Immature natural killer cell (primary cell): ENCODE measurements at regions not wholly inside any gene's neighbourhood (a gene's known extent, or its start where the extent isn't known, plus 50 kb on each side); places are given as distances from the start of the nearest gene placed in this dataset.

Source experiments
- DNase-seq, 3 donors: peaks; one replicate each; pipeline ENCODE4 v3.0.0; 2022; ENCODE audit warnings: mixed read lengths in 1 of 3
- H3K27ac Mint-ChIP-seq, 6 donors: one replicate each; pipeline ENCODE4 v1.8.0; 2020; ENCODE audit warnings: mixed read lengths in 6 of 6, mild to moderate bottlenecking in 5 of 6, inconsistent platforms in 4 of 6, moderate library complexity in 3 of 6
- H3K27me3 Mint-ChIP-seq, 3 donors: one replicate each; pipeline ENCODE4 v1.8.0; 2020 to 2021; ENCODE audit warnings: low read depth in 3 of 3, mild to moderate bottlenecking in 3 of 3, mixed read lengths in 3 of 3, moderate library complexity in 3 of 3, inconsistent platforms in 1 of 3
- H3K36me3 Mint-ChIP-seq, 3 donors: one replicate each; pipeline ENCODE4 v1.8.0; 2020; ENCODE audit warnings: mixed read lengths in 3 of 3, inconsistent platforms in 2 of 3, mild to moderate bottlenecking in 2 of 3
- H3K4me1 Mint-ChIP-seq, 2 donors: one replicate each; pipeline ENCODE4 v1.8.0; 2020; ENCODE audit warnings: inconsistent platforms in 2 of 2, mild to moderate bottlenecking in 2 of 2, mixed read lengths in 2 of 2, moderate library complexity in 1 of 2
- H3K4me3 Mint-ChIP-seq, 5 donors: one replicate each; pipeline ENCODE4 v1.8.0; 2020; ENCODE audit warnings: mild to moderate bottlenecking in 5 of 5, mixed read lengths in 5 of 5, inconsistent platforms in 3 of 5, moderate library complexity in 3 of 5
- H3K9me3 Mint-ChIP-seq, 6 donors: one replicate each; pipeline ENCODE4 v1.8.0; 2020; ENCODE audit warnings: mild to moderate bottlenecking in 6 of 6, mixed read lengths in 6 of 6, inconsistent platforms in 4 of 6, moderate library complexity in 3 of 6

DNA sequence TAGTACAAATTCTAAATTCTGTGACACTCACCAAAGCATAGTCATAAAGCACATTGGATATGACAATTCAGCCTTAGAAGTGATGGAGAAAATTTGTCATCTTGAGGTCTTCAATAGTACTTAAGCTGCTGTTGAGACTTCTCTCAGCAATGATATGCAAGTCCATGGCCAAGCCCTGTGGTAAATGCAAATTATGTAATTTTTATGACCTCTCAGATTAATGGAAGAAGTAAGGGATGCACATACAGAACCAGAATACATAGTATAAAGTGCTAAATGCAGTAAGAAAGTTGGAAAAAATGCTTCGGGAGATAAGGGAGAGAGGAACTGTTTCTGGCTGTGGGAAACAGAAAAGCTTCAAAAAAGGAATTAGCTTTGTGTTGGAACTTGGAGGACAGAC is 700.7 kb downstream of the RNF144B start:
- Mint-ChIP-seq H3K27me3 (no peaks in the 10 kb centered on the region), H3K36me3 (no peaks in the 10 kb centered on the region), H3K4me1 (no peaks in the 10 kb centered on the region), H3K9me3 (peaks cover 0 to 10% (median 5%) of the 10 kb centered on the region in 6 donors), H3K4me3 (no peak overlapping the region), H3K27ac (no peak overlapping the region)
- no peak for DNase-seq

DNA sequence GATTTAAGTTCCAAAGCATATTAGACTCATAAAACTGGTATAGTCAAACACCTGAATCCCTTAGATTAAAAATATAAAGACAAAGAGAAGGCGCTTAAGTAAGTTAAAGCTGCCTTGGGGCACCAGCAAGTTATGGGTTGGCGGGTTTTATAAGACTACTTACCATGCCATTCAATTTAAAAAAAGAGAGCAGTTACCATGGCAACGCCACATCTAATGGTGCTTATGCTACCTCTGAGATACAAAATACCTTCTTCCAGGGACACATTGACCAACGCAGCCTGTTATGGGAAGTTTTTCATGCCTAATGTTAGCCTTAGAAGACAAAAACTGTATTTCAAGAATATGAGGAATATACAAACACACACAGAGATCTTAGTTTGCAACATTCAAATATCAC is 713.6 kb downstream of the RNF144B start:
- no peak for DNase-seq
- H3K27me3 Mint-ChIP-seq = no peaks in the 10 kb centered on the region
- no peak overlapping the region for H3K27ac Mint-ChIP-seq
- peaks cover 8 to 39% (median 11%) of the 10 kb centered on the region in 6 donors for H3K9me3 Mint-ChIP-seq
- peaks cover 0 to 3% (median 0%) of the 10 kb centered on the region in 3 donors for H3K36me3 Mint-ChIP-seq
- no peak overlapping the region for H3K4me3 Mint-ChIP-seq
- no peaks in the 10 kb centered on the region for H3K4me1 Mint-ChIP-seq

GRCh38 chr6:19102936-19103335 is 715.8 kb downstream of the RNF144B start:
- Mint-ChIP-seq H3K4me3 (no peak overlapping the region), H3K36me3 (no peaks in the 10 kb centered on the region), H3K27me3 (no peaks in the 10 kb centered on the region), H3K9me3 (peaks cover 9 to 52% (median 18%) of the 10 kb centered on the region in 6 donors), H3K4me1 (no peaks in the 10 kb centered on the region), H3K27ac (no peak overlapping the region)
- DNase-seq = no peak

GRCh38 chr6:19107468-19107867 is 720.3 kb downstream of the RNF144B start:
- DNase-seq = no peak
- Mint-ChIP-seq H3K9me3 (peaks cover 14 to 58% (median 28%) of the 10 kb centered on the region in 6 donors), H3K27ac (no peak overlapping the region), H3K27me3 (peaks cover 0 to 1% (median 0%) of the 10 kb centered on the region in 3 donors), H3K4me3 (no peak overlapping the region), H3K36me3 (no peaks in the 10 kb centered on the region), H3K4me1 (no peaks in the 10 kb centered on the region)

GRCh38 chr6:19121521-19121920 is 715.6 kb upstream of the ID4 start:
- Mint-ChIP-seq H3K27ac (no peak overlapping the region), H3K9me3 (peaks cover 9 to 34% (median 14%) of the 10 kb centered on the region in 6 donors), H3K4me3 (no peak overlapping the region), H3K27me3 (peaks cover 0 to 1% (median 0%) of the 10 kb centered on the region in 3 donors), H3K36me3 (no peaks in the 10 kb centered on the region), H3K4me1 (no peaks in the 10 kb centered on the region)
- no peak for DNase-seq

GRCh38 chr6:19127081-19127480 is 710.1 kb upstream of the ID4 start:
- no peak for DNase-seq
- Mint-ChIP-seq H3K9me3 (peaks cover 5 to 41% (median 8%) of the 10 kb centered on the region in 6 donors), H3K4me3 (no peak overlapping the region), H3K4me1 (no peaks in the 10 kb centered on the region), H3K27me3 (no peaks in the 10 kb centered on the region), H3K36me3 (no peaks in the 10 kb centered on the region), H3K27ac (no peak overlapping the region)

- Mint-ChIP-seq H3K27ac (no peak overlapping the region), H3K27me3 (no peaks in the 10 kb centered on the region), H3K4me1 (no peaks in the 10 kb centered on the region), H3K4me3 (no peak overlapping the region), H3K36me3 (no peaks in the 10 kb centered on the region), H3K9me3 (peaks cover 4 to 33% (median 6%) of the 10 kb centered on the region in 6 donors)
- no peak for DNase-seq
Measured at GRCh38 chr6:19128701-19129100, 708.5 kb upstream of the ID4 start.

- H3K36me3 Mint-ChIP-seq = no peaks in the 10 kb centered on the region
- H3K27me3 Mint-ChIP-seq = no peaks in the 10 kb centered on the region
- no peak overlapping the region for H3K27ac Mint-ChIP-seq
- no peaks in the 10 kb centered on the region for H3K4me1 Mint-ChIP-seq
- H3K9me3 Mint-ChIP-seq = peaks cover 3 to 30% (median 4%) of the 10 kb centered on the region in 6 donors
- no peak overlapping the region for H3K4me3 Mint-ChIP-seq
- no peak for DNase-seq
Measured at GRCh38 chr6:19135706-19136105, 701.5 kb upstream of the ID4 start.

DNA sequence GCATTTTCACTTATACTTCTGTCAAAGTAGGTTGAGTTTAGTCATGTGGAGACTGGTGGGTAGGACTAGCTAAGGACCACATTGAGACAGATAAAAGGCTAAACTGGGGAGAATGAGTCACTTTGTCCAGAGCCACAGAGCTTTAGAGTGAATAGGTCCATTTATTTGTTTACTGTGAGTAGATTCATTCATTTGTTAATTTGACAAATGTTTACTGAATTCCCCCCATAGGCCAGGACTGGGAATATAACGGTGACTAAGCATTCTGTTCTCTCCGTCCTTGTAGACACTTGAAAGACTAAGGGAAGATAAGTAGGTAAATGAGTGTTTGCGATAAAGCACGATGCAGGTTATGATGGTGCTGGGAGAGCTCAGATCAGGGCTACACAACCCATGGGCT is 699.7 kb upstream of the ID4 start:
- Mint-ChIP-seq H3K4me3 (no peak overlapping the region), H3K27ac (no peak overlapping the region), H3K36me3 (no peaks in the 10 kb centered on the region), H3K27me3 (no peaks in the 10 kb centered on the region), H3K9me3 (peaks cover 3 to 35% (median 5%) of the 10 kb centered on the region in 6 donors), H3K4me1 (no peaks in the 10 kb centered on the region)
- no peak for DNase-seq

DNA sequence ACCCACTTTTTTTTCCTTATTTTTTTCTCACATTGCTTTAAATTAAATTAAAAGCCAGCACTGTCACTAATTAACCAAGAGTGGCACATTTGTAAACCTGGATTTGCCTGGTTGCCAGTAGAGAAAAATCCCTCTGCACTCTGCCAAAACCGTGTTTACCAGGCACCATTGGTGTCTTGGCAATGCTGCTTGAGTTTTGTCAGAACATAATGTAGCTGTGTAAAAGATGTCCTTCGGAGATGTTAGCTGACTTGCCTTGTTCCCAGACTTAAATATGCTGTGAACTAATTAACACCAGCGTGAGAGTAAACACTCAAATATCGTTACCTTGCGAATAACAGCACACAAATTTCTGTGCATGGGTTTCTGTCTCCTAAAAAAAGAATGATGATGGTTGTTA is 694.9 kb upstream of the ID4 start:
- DNase-seq = no peak
- no peaks in the 10 kb centered on the region for H3K4me1 Mint-ChIP-seq
- H3K27ac Mint-ChIP-seq = no peak overlapping the region
- H3K27me3 Mint-ChIP-seq = no peaks in the 10 kb centered on the region
- H3K36me3 Mint-ChIP-seq = no peaks in the 10 kb centered on the region
- H3K4me3 Mint-ChIP-seq = no peak overlapping the region
- H3K9me3 Mint-ChIP-seq = peaks cover 3 to 29% (median 8%) of the 10 kb centered on the region in 6 donors

DNA sequence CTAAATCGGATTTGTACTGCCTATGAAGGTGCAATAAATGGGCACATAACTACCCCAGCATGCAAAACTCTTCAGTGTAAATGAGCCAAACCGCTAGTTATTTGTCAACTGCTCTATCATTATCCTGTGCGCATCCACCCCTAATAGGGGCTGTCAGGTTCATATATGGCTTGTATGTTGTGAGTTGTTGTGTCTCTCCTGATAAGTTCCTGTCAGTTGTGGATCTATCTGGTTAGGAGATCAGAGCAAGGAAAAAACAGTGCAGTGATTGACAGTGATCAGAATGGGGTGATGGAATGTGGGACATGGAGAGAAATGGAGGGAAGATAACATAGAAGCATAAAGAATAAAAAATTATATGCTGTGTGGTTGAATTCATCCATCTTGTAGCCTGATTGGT is 686.9 kb upstream of the ID4 start:
- Mint-ChIP-seq H3K4me3 (no peak overlapping the region), H3K36me3 (no peaks in the 10 kb centered on the region), H3K9me3 (peaks cover 11 to 20% (median 13%) of the 10 kb centered on the region in 6 donors), H3K27ac (no peak overlapping the region), H3K27me3 (peaks cover 0 to 1% (median 0%) of the 10 kb centered on the region in 3 donors), H3K4me1 (no peaks in the 10 kb centered on the region)
- DNase-seq = no peak

- H3K36me3 Mint-ChIP-seq = no peaks in the 10 kb centered on the region
- peaks cover 8 to 17% (median 12%) of the 10 kb centered on the region in 6 donors for H3K9me3 Mint-ChIP-seq
- H3K4me1 Mint-ChIP-seq = no peaks in the 10 kb centered on the region
- H3K4me3 Mint-ChIP-seq = no peak overlapping the region
- no peak overlapping the region for H3K27ac Mint-ChIP-seq
- no peaks in the 10 kb centered on the region for H3K27me3 Mint-ChIP-seq
- DNase-seq = no peak
Measured at GRCh38 chr6:19153270-19153980, 683.7 kb upstream of the ID4 start.

DNA sequence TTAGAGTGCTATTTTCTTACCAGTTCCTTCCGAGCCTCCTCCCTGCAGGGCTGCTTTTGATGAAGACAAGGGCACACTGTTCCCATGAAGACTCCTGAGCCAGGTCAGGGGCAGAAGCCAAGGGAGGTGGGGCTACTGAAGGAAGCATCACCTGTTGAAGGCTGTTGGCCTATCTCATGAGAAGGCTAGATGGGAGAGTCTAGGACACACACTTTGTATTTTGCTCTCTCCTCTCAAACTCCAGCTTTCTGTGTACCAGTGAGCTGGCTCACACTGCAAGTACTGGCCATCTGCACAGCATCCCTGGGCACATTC is 683.2 kb upstream of the ID4 start:
- no peak overlapping the region for H3K27ac Mint-ChIP-seq
- no peaks in the 10 kb centered on the region for H3K4me1 Mint-ChIP-seq
- no peaks in the 10 kb centered on the region for H3K36me3 Mint-ChIP-seq
- DNase-seq = no peak
- H3K27me3 Mint-ChIP-seq = no peaks in the 10 kb centered on the region
- peaks cover 6 to 17% (median 9%) of the 10 kb centered on the region in 6 donors for H3K9me3 Mint-ChIP-seq
- H3K4me3 Mint-ChIP-seq = no peak overlapping the region

GRCh38 chr6:19156443-19156842 is 680.7 kb upstream of the ID4 start:
- Mint-ChIP-seq H3K36me3 (no peaks in the 10 kb centered on the region), H3K9me3 (peaks cover 5 to 21% (median 6%) of the 10 kb centered on the region in 6 donors), H3K27ac (no peak overlapping the region), H3K4me3 (no peak overlapping the region), H3K27me3 (no peaks in the 10 kb centered on the region), H3K4me1 (no peaks in the 10 kb centered on the region)
- DNase-seq = no peak

DNA sequence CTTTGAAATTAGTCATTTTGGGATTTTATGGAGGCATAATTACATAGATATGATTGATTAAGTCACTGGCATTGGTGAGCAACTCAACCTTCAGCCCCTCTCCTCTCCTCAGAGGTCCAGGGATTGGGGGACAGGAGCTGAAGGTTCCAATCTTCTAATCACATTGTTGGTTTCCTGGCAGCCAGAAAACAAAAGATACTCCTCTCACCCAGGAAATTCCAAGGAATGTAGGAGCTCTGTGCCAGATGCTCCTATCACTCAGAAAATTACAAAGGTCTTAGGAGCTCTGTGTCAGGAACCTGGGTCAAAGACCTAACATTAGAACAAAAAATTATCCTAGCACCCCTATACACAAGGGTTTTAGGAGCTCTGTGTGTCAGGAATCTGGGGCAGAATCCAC is 679.7 kb upstream of the ID4 start:
- no peak for DNase-seq
- H3K9me3 Mint-ChIP-seq = peaks cover 0 to 14% (median 6%) of the 10 kb centered on the region in 6 donors
- no peak overlapping the region for H3K27ac Mint-ChIP-seq
- H3K36me3 Mint-ChIP-seq = no peaks in the 10 kb centered on the region
- H3K27me3 Mint-ChIP-seq = no peaks in the 10 kb centered on the region
- no peaks in the 10 kb centered on the region for H3K4me1 Mint-ChIP-seq
- H3K4me3 Mint-ChIP-seq = no peak overlapping the region
